MG63 (cell line): ENCODE measurements at regions not wholly inside any gene's neighbourhood (a gene's known extent, or its start where the extent isn't known, plus 50 kb on each side); places are given as distances from the start of the nearest gene placed in this dataset.

Source experiments
- DNase-seq: peaks from one replicate; pipeline ENCODE4 v3.0.0-alpha.2; 2020
- H3K27me3 ChIP-seq: fragments of 250-450 bp; sonication (Bioruptor Pico); 2 replicates; pipeline ENCODE4 v1.5.1; 2020; ENCODE audit warnings: mild to moderate bottlenecking, moderate library complexity
- H3K36me3 ChIP-seq: fragments of 250-450 bp; sonication (Bioruptor Pico); 2 replicates; pipeline ENCODE4 v1.5.1; 2020; ENCODE audit warnings: mild to moderate bottlenecking, moderate library complexity
- H3K4me3 ChIP-seq: fragments of 250-450 bp; sonication (Bioruptor Pico); 2 replicates; pipeline ENCODE4 v1.5.1; 2020; ENCODE audit warnings: mild to moderate bottlenecking, moderate library complexity
- H3K9me3 ChIP-seq: fragments of 250-450 bp; sonication (Bioruptor Pico); 2 replicates; pipeline ENCODE4 v1.5.1; 2020; ENCODE audit warnings: mild to moderate bottlenecking, moderate library complexity

- H3K9me3 ChIP-seq = no peaks in the 10 kb centered on the region
- H3K4me3 ChIP-seq = no peak overlapping the region
- H3K27me3 ChIP-seq = peaks cover 9% of the 10 kb centered on the region; the same call in 1 of the 2 replicates
- no peaks in the 10 kb centered on the region for H3K36me3 ChIP-seq
- DNase-seq = no peak
These were observed 304.8 kb downstream of the IRF8 start for GRCh38 chr16:86203557-86204275.

GRCh38 chr16:86205521-86206245, 304.6 kb upstream of the FOXF1 start:
- H3K4me3 ChIP-seq = no peak overlapping the region
- H3K36me3 ChIP-seq = no peaks in the 10 kb centered on the region
- H3K27me3 ChIP-seq = no peaks in the 10 kb centered on the region
- H3K9me3 ChIP-seq = no peaks in the 10 kb centered on the region
- DNase-seq = no peak

DNA sequence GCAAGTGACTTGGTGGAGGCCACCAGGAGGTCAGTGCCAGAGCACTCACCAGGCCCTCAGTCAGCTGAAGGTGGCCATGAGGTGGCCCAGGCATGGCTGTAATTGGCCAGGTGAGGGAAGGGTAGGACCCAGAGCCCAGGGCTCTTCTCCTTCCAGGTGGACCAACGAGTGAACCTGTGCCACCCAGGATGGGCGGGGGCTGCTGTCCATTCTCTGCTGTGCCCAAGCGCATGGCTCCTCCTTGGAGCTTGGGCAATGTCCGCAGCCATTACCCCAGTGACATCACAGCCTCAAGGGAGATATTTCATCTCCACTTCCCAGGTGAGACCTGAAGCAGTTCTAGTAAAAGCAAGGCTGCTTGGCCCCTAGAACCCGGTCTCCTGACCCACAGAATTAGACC, 303.0 kb upstream of the FOXF1 start:
- H3K27me3 ChIP-seq = no peaks in the 10 kb centered on the region
- no peak for DNase-seq
- no peak overlapping the region for H3K4me3 ChIP-seq
- H3K9me3 ChIP-seq = no peaks in the 10 kb centered on the region
- no peaks in the 10 kb centered on the region for H3K36me3 ChIP-seq

- Histone ChIP-seq H3K27me3 (no peaks in the 10 kb centered on the region), H3K4me3 (no peak overlapping the region), H3K9me3 (no peaks in the 10 kb centered on the region), H3K36me3 (no peaks in the 10 kb centered on the region)
- DNase-seq = no peak
These were observed 301.1 kb upstream of the FOXF1 start for GRCh38 chr16:86209202-86209601.

GRCh38 chr16:86210403-86211193, 299.7 kb upstream of the FOXF1 start:
- H3K4me3 ChIP-seq = no peak overlapping the region
- H3K36me3 ChIP-seq = no peaks in the 10 kb centered on the region
- no peaks in the 10 kb centered on the region for H3K27me3 ChIP-seq
- no peak for DNase-seq
- H3K9me3 ChIP-seq = no peaks in the 10 kb centered on the region

DNA sequence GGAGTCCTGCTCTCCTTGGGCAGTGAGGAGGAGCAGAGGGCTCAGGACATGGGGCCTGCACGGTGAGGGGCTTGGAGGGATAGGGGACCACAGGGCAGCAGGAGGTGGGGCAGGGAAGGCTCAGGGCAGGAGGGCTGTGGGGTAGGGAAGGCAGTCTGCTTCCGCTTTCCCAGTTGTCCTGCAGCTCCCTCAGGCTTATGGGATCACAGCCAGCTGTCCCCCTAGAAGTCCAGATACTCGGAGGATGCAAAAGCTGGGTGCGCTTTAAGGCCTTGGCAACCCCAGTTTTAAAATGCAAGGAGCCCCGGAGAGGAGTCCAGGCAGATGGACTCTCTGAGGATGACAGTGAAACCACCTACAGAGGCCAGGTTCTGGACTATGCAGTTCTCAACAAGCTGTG, 299.1 kb upstream of the FOXF1 start:
- no peaks in the 10 kb centered on the region for H3K36me3 ChIP-seq
- H3K27me3 ChIP-seq = no peaks in the 10 kb centered on the region
- no peaks in the 10 kb centered on the region for H3K9me3 ChIP-seq
- no peak overlapping the region for H3K4me3 ChIP-seq
- DNase-seq = no peak

GRCh38 chr16:86211800-86212199, 298.5 kb upstream of the FOXF1 start:
- Histone ChIP-seq H3K36me3 (no peaks in the 10 kb centered on the region), H3K27me3 (no peaks in the 10 kb centered on the region), H3K4me3 (no peak overlapping the region), H3K9me3 (no peaks in the 10 kb centered on the region)
- DNase-seq = no peak

GRCh38 chr16:86212706-86213436, 297.5 kb upstream of the FOXF1 start:
- Histone ChIP-seq H3K9me3 (no peaks in the 10 kb centered on the region), H3K27me3 (no peaks in the 10 kb centered on the region), H3K36me3 (no peaks in the 10 kb centered on the region), H3K4me3 (no peak overlapping the region)
- no peak for DNase-seq

DNA sequence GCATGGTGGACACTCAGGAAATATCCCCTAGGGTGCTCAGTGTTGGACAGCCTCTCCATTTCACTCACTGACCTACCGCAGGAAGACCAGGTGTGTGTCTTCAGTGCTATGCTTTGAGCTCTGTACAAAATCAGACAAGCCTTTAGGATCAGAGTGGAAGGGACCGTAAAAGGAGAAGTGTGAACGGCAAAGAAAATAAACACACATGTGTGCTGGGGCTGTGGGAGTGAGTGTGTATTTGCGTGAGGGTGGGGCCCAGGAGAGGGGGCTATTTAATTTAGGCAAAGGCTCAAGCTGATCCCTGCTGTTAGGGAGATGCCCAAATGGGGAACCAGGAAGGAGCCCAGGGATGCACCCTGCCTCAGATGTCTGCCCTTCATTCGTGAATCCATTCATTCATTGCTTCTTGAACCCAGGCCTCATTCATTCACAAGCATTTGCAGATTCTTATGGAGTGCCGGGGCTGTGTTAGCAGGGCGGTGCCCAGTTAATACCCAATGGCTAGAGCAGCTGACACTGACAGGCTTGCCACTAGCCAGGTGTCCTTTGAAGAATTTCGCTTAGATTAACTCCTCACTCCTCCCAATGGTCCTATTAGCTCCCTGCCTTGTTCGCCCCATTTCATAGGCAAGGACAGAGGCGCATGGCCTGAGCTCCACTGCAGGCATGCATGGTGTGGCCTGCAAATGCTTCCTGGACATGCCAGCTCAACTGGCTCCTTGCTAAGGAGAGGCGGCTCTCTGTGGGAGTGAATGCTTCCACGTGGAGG, 296.7 kb upstream of the FOXF1 start:
- DNase-seq = no peak
- H3K9me3 ChIP-seq = no peaks in the 10 kb centered on the region
- H3K36me3 ChIP-seq = no peaks in the 10 kb centered on the region
- no peak overlapping the region for H3K4me3 ChIP-seq
- no peaks in the 10 kb centered on the region for H3K27me3 ChIP-seq

DNA sequence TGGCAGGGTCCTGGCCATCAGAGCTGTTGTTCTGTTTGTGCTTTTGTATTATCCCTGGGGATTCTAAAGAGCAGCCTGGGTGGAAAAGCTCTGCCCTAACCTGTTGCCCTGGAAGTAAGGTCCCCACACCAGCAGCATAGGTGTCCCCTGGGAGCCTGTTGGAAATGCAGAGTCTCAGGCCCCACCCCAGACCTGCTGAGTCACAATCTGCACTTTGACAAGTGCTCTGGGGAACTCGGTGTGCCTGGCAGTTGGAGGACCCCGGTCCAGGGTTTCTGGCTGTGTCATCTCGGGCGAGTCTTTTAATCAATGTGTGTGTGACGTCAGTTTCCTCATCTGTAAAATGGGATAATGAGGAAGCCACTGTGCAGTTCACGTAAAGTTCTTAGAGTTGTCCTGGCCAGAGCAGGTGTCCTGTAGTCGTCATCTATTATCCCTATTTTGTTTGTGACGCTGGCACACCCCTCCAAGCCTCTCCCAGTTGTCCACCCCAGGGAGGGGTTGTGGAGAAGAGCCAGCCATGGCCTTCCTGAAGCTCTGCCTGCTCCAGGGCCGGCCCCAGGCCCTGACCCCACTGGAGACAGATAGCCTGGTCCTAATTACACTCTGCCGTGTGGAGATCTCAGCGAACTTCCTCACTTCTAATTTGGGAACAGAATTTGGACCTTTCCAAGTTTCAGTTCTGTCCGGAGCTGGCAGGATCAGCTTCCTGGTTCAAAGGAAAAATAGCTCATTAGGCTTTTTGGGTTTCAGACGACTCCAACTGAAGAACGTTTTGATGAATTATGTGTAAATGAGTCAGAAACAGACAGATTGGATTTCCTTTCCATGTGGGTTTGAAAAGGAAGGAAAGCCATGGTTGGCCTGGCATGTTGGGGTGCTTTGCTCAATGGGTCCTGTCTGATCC, 295.7 kb upstream of the FOXF1 start:
- DNase-seq = no peak
- Histone ChIP-seq H3K27me3 (no peaks in the 10 kb centered on the region), H3K9me3 (no peaks in the 10 kb centered on the region), H3K36me3 (no peaks in the 10 kb centered on the region), H3K4me3 (no peak overlapping the region)

GRCh38 chr16:86215233-86215978, 294.9 kb upstream of the FOXF1 start:
- H3K9me3 ChIP-seq = no peaks in the 10 kb centered on the region
- no peak overlapping the region for H3K4me3 ChIP-seq
- no peaks in the 10 kb centered on the region for H3K36me3 ChIP-seq
- no peaks in the 10 kb centered on the region for H3K27me3 ChIP-seq
- no peak for DNase-seq

DNA sequence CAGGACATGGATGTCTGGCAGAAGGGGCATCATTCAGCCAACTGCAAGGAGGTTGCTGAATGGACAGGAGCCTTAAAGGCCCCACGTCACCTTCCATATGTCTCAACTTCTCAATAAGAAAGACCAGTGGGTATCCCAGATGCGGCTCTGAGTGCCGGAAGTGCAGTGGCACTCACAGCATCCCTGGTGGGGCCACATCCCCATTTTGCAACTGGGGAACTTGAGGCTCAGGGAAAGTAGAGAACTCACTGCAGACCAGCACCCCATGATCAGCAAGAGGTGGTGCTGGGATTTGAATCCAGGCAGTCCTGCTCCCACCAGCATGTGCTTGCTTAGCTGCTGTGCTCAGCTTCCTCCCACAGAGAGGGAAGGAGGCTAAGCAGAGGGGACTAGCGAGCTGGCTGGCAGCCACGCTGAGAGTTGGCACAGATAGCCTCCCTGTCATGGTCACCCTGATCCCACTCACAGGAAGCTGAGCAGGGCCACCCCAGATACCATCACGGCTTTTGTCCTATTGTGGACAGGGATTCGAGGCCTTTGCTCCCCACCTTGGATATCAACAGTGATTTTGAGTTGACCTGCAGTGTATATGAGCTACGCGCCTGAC, 294.2 kb upstream of the FOXF1 start:
- Histone ChIP-seq H3K27me3 (no peaks in the 10 kb centered on the region), H3K36me3 (no peaks in the 10 kb centered on the region), H3K4me3 (no peak overlapping the region), H3K9me3 (0 out of 2 replicates have a peak, but pooled peaks cover 3% of the 10 kb centered on the region)
- DNase-seq = no peak

DNA sequence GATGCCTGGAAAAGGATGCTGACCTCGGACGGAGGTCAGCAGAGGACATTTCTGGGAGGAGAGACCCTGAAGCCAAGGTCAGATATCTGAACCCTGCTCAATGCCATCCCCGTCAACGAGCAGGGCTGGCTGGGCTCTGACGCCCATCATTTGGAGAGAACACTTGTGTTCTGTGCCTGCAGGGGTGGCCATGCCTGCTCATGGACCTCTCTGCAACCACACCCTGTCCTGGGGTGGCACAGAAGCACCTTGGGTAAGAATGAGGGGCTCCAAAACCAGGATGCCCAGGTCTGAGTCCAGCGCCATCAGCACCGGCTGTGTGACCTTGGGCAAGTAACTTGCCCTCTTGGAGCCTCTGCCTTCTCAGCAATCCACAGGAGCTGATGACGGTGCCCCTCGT, 293.7 kb upstream of the FOXF1 start:
- Histone ChIP-seq H3K4me3 (no peak overlapping the region), H3K27me3 (no peaks in the 10 kb centered on the region), H3K9me3 (0 out of 2 replicates have a peak, but pooled peaks cover 3% of the 10 kb centered on the region), H3K36me3 (no peaks in the 10 kb centered on the region)
- DNase-seq = no peak
